ENCODE measurements at regions not wholly inside any gene's neighbourhood (a gene's known extent, or its start where the extent isn't known, plus 50 kb on each side); places are given as distances from the start of the nearest gene placed in this dataset.

DNA sequence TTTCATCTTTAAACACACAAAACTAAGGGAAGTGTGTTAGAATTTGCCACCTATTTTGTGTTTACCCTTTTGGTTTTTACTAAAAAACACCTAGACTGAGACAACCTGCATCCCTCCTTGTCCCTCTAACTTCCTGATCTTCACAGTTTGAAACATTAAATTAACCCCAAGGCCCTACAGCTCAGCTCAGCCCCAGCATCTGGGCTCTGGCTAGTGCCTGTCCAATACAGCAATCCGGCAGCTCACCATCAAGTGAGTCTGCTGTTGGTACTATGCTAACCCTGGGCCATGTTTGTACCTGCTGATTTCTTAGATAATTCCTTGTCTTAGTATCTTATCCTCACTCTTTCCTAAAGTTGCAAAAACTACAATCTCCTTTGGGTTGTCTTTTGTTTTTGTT is 162.4 kb downstream of the DSEL start:
- TF ChIP-seq, protein P1, sequence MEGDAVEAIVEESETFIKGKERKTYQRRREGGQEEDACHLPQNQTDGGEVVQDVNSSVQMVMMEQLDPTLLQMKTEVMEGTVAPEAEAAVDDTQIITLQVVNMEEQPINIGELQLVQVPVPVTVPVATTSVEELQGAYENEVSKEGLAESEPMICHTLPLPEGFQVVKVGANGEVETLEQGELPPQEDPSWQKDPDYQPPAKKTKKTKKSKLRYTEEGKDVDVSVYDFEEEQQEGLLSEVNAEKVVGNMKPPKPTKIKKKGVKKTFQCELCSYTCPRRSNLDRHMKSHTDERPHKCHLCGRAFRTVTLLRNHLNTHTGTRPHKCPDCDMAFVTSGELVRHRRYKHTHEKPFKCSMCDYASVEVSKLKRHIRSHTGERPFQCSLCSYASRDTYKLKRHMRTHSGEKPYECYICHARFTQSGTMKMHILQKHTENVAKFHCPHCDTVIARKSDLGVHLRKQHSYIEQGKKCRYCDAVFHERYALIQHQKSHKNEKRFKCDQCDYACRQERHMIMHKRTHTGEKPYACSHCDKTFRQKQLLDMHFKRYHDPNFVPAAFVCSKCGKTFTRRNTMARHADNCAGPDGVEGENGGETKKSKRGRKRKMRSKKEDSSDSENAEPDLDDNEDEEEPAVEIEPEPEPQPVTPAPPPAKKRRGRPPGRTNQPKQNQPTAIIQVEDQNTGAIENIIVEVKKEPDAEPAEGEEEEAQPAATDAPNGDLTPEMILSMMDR (IDR thresholded peaks at IDR 0.05 in 4 of 5, conservative IDR thresholded peaks at IDR 0.05 in 1 of 5), result no peak
- no peak for TF ChIP-seq POLR2A (IDR thresholded peaks at IDR 0.05)

All from gastrocnemius medialis (tissue), 4 donors.